Stimulated activated effector memory CD8-positive, alpha-beta T cell treated with anti-CD3 and anti-CD28 coated beads, Interleukin-12 subunit alpha, Interleukin-12 subunit beta, amount 100 ng/mL, for 72 hours (primary cell): ENCODE measurements at regions not wholly inside any gene's neighbourhood (a gene's known extent, or its start where the extent isn't known, plus 50 kb on each side); places are given as distances from the start of the nearest gene placed in this dataset.
"Not testable (repeated sequence)": the region's sequence is repeated elsewhere in the genome, so short reads cannot be mapped to it uniquely, and the experiment has no call there.

Experiments used
- ATAC-seq: fragments of 150-1000 bp; cut with Tn5 transposase; 2 replicates; pipeline ENCODE4 v1.10.0; 2021
- DNase-seq, 2 donors: peaks; one replicate each; pipeline ENCODE4 v3.0.0; 2021 to 2022; ENCODE audit warnings: low spot score in 2 of 2
- H3K27ac Mint-ChIP-seq: one replicate; pipeline ENCODE4 v1.8.0; 2022; ENCODE audit warnings: mild to moderate bottlenecking, mixed read lengths
- H3K36me3 Mint-ChIP-seq: one replicate; pipeline ENCODE4 v1.8.0; 2022; ENCODE audit warnings: mild to moderate bottlenecking, mixed read lengths
- H3K4me1 Mint-ChIP-seq: one replicate; pipeline ENCODE4 v1.8.0; 2022; ENCODE audit warnings: mixed read lengths
- H3K4me3 Mint-ChIP-seq: one replicate; pipeline ENCODE4 v1.8.0; 2022; ENCODE audit warnings: mild to moderate bottlenecking, mixed read lengths
- H3K9me3 Mint-ChIP-seq: one replicate; pipeline ENCODE4 v1.8.0; 2022; ENCODE audit warnings: mixed read lengths

- H3K9me3 Mint-ChIP-seq: no peaks in the 10 kb centered on the region
- ATAC-seq: no peak
Measured at GRCh38 chr13:27327633-27328032, 57.0 kb downstream of the RASL11A start.

DNA sequence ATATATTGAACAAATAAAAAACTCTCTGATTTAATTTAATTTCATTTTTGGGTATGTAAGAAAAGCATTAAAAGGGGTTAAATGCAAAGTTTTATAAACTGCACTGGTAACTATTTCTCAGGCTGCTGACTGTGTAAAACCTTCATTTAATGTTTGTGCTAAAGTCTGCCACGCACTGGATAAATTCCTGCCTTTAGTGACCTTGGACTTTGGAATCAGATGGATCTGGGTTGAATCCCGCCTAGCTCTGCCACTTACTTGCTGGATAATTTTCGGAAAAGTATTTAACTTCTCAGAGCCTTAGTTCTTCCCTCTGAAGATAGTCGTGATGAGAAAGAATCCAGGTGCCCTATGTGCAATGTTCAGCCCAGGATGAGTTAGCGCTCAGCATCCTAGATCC, 58.6 kb downstream of the RASL11A start:
- H3K36me3 Mint-ChIP-seq: no peaks in the 10 kb centered on the region
- peaks cover 5% of the 10 kb centered on the region for H3K4me1 Mint-ChIP-seq
- H3K9me3 Mint-ChIP-seq: no peaks in the 10 kb centered on the region
- H3K27ac Mint-ChIP-seq: no peak overlapping the region
- ATAC-seq: no peak
- H3K4me3 Mint-ChIP-seq: no peak overlapping the region
- DNase-seq: no peak

More at GRCh38 chr13:27327633-27328032, 57.0 kb downstream of the RASL11A start:
- Mint-ChIP-seq H3K4me3 (no peak overlapping the region), H3K27ac (no peak overlapping the region), H3K4me1 (peaks cover 5% of the 10 kb centered on the region), H3K36me3 (no peaks in the 10 kb centered on the region)
- DNase-seq: no peak

GRCh38 chr13:27334774-27335435, 64.3 kb downstream of the RASL11A start:
- peaks cover under 1% of the 10 kb centered on the region for H3K4me1 Mint-ChIP-seq

DNA sequence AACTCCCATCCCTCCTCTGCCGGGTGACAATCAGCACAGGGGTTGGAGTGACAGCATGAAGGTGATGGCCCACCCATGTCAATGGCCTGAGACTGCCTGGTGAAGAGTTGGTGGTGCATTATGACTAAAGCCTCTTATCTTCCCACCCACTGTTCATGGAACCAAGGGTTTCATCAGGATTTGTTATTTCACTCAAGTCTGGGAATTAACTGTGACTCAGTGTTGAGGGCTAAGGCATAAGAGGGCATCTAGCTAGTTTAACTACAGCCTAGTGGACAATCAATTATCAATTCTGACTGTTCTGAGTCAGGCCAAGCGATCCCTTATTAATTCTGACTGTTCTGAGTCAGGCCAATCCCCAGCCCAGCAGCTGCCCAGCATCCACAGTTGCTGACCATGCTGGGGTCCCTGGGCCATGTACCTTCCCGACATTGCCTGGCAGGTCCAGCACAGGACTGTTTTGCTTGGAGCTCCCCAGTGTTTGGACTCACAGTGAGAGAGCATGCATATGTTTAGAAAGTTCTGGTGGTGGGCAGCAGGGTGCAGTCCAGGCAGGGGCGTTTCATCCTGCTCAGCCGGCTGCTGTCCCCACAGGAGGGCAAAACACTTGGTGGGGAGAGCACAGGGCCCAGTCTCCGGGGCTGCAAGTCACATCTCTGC, 65.5 kb downstream of the RASL11A start:
- no peak for DNase-seq
- Mint-ChIP-seq H3K9me3 (no peaks in the 10 kb centered on the region), H3K4me3 (no peak overlapping the region), H3K4me1 (no peaks in the 10 kb centered on the region), H3K36me3 (no peaks in the 10 kb centered on the region), H3K27ac (no peak overlapping the region)
- ATAC-seq: no peak

More at GRCh38 chr13:27334774-27335435, 64.3 kb downstream of the RASL11A start:
- no peak for ATAC-seq
- DNase-seq: no peak
- no peaks in the 10 kb centered on the region for H3K9me3 Mint-ChIP-seq
- H3K36me3 Mint-ChIP-seq: no peaks in the 10 kb centered on the region
- H3K4me3 Mint-ChIP-seq: no peak overlapping the region
- H3K27ac Mint-ChIP-seq: no peak overlapping the region

- Mint-ChIP-seq H3K4me1 (no peaks in the 10 kb centered on the region), H3K27ac (no peak overlapping the region), H3K9me3 (no peaks in the 10 kb centered on the region), H3K36me3 (no peaks in the 10 kb centered on the region), H3K4me3 (no peak overlapping the region)
- no peak for ATAC-seq
- DNase-seq: no peak
Measured at GRCh38 chr13:27338207-27338606, 67.6 kb downstream of the RASL11A start.

DNA sequence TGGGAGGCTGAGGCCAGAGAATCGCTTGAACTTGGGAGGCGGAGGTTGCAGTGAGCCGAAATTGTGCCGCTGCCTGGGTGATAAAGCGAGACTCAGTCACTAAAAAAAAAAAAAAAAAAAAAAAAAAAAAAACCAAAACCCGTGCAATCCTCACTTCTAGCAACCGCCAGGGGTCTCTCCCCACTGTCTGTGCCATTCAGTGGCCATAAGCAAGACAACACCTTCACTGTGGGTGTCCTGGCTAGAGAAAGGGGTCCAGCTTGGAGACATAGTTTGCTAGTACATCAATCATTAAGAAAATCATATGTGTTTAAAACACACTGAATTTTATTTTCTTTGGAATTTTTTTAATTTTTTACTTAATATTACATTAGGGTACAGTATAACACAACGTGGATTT, 68.2 kb downstream of the RASL11A start:
- Mint-ChIP-seq H3K27ac (no peak overlapping the region), H3K36me3 (no peaks in the 10 kb centered on the region), H3K4me3 (no peak overlapping the region), H3K9me3 (no peaks in the 10 kb centered on the region), H3K4me1 (no peaks in the 10 kb centered on the region)
- ATAC-seq (no peak), DNase-seq (no peak)

DNA sequence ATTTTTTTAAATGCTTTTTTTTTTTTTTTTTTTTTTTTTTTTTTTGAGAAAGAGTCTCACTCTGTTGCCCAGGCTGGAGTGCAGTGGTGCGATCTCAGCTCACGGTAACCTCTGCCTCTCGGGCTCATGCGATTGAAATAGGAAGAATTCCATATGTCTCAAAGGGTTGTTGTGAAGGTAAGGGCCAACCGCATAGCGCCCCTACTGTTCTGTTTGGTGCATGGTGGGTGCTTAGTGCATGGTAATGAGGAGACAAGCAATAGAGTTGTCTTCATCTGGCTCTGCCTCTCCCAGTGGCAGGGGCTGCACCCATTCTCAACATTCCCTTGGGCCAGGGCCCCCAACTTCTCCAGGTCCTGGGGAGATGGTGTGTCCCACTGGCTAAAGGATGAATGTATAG, 68.7 kb downstream of the RASL11A start:
- DNase-seq (no peak), ATAC-seq (peak; percentile 72)
- H3K9me3 Mint-ChIP-seq: no peaks in the 10 kb centered on the region
- no peak overlapping the region for H3K27ac Mint-ChIP-seq
- no peaks in the 10 kb centered on the region for H3K4me1 Mint-ChIP-seq
- no peaks in the 10 kb centered on the region for H3K36me3 Mint-ChIP-seq
- H3K4me3 Mint-ChIP-seq: no peak overlapping the region

DNA sequence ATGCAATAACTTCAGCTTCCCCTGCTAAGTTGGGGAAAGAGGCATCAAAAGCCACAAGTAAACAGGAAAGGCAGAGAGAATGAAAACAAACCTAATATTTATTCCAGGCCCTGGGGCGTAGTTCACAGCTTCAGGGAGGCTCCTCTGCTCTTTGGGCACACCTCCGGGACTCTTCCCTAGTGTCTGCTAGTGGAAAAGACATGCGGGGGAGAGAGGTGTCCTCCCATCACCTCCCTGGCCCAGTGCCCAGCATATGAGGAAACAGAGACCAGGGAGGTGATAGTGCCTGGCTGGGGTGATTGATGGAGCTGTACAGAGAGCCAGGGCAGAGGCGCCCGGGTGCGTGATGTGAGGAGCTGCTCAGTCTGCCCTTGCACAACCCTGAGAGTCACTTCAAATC, 71.0 kb downstream of the RASL11A start:
- Mint-ChIP-seq H3K4me3 (no peak overlapping the region), H3K9me3 (no peaks in the 10 kb centered on the region), H3K4me1 (no peaks in the 10 kb centered on the region), H3K27ac (no peak overlapping the region), H3K36me3 (no peaks in the 10 kb centered on the region)
- ATAC-seq (peak; percentile 22), DNase-seq (no peak)

- Mint-ChIP-seq H3K4me3 (no peak overlapping the region), H3K27ac (no peak overlapping the region), H3K9me3 (peaks cover 4% of the 10 kb centered on the region), H3K36me3 (no peaks in the 10 kb centered on the region), H3K4me1 (peaks cover 8% of the 10 kb centered on the region)
- ATAC-seq (no peak), DNase-seq (no peak)
Measured at GRCh38 chr13:27347211-27347772, 76.7 kb downstream of the RASL11A start.

- DNase-seq (no peak), ATAC-seq (no peak)
- Mint-ChIP-seq H3K27ac (no peak overlapping the region), H3K4me1 (peaks cover 20% of the 10 kb centered on the region), H3K9me3 (peaks cover 4% of the 10 kb centered on the region), H3K36me3 (no peaks in the 10 kb centered on the region), H3K4me3 (no peak overlapping the region)
Measured at GRCh38 chr13:27348461-27348860, 76.0 kb upstream of the GTF3A start.

GRCh38 chr13:27349458-27349857, 75.0 kb upstream of the GTF3A start:
- H3K4me3 Mint-ChIP-seq: no peak overlapping the region
- peaks cover 28% of the 10 kb centered on the region for H3K4me1 Mint-ChIP-seq
- H3K27ac Mint-ChIP-seq: no peak overlapping the region
- ATAC-seq (no peak), DNase-seq (no peak)
- peaks cover 4% of the 10 kb centered on the region for H3K9me3 Mint-ChIP-seq
- H3K36me3 Mint-ChIP-seq: no peaks in the 10 kb centered on the region

DNA sequence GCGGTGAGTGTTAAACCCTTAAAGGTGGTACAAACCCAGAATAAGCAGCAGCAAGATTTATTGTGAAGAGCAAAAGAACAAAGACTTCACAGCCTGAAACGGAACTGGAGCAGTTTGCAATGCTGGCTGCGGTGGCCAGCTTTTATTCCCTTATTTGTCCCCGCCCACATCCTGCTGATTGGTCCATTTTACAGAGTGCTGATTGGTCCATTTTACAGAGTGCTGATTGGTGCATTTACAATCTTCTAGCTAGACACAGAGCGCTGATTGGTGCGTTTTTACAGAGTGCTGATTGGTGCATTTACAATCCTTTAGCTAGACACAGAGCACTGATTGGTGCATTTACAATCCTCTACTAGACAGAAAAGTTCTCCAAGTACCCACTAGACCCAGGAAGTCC, 73.6 kb upstream of the GTF3A start:
- not testable (repeated sequence) for ATAC-seq, H3K36me3 Mint-ChIP-seq, DNase-seq, H3K9me3 Mint-ChIP-seq, H3K27ac Mint-ChIP-seq, H3K4me3 Mint-ChIP-seq
- H3K4me1 Mint-ChIP-seq: peaks cover 28% of the 10 kb centered on the region

GRCh38 chr13:27352698-27353097, 71.7 kb upstream of the GTF3A start:
- Mint-ChIP-seq H3K27ac (peak overlapping the region; percentile 76), H3K9me3 (peaks cover 4% of the 10 kb centered on the region), H3K4me3 (peak overlapping the region; percentile 48), H3K36me3 (no peaks in the 10 kb centered on the region), H3K4me1 (peaks cover 22% of the 10 kb centered on the region)
- DNase-seq: no peak
- ATAC-seq: peak; percentile 4

DNA sequence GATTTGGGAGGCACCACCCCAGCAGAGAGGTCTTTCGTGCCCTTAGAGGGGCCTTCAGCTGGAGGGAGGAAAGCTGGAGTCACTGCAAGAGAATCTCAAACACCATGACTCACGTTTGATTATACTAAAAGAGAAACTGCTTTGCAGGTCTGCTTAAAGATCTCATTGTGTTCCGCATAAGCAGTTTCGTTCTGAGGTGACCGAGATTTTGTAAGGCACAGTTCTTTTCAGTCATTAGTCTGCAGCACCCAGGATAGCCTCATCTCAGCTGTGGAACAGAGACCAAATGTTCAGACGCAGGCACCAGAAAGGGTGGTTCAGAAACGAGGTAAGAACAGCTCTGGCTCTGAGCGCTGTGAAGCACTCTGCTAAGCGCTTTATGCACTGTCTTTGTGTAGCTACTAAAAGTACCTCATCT, 71.2 kb upstream of the GTF3A start:
- no peaks in the 10 kb centered on the region for H3K36me3 Mint-ChIP-seq
- peak overlapping the region; percentile 76 for H3K27ac Mint-ChIP-seq
- H3K4me3 Mint-ChIP-seq: peak overlapping the region; percentile 48
- H3K9me3 Mint-ChIP-seq: peaks cover 4% of the 10 kb centered on the region
- peak; percentile 99 for ATAC-seq
- DNase-seq: peak; percentile 20 to 74
- peaks cover 20% of the 10 kb centered on the region for H3K4me1 Mint-ChIP-seq

DNA sequence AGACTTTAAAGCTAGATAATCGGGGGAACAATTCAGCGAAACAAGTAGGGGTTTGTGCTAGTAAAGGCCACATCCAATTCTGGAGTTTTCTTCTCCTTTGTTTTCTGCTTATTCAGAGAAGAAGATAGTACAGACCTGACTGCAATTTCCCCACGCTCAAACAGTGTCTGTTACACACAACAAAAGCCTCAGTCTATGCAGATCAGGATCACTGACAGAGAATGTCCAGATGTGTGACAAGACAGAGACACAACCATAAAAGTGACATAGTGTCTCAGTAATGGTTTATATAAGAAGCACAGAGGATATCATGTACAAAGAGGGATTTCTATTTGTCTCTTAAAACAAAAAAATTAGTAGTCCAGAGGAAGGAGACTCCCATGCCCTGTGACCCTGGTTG, 70.7 kb upstream of the GTF3A start:
- peak; percentile 44 for ATAC-seq
- peak overlapping the region; percentile 76 for H3K27ac Mint-ChIP-seq
- H3K4me3 Mint-ChIP-seq: peak overlapping the region; percentile 48

DNA sequence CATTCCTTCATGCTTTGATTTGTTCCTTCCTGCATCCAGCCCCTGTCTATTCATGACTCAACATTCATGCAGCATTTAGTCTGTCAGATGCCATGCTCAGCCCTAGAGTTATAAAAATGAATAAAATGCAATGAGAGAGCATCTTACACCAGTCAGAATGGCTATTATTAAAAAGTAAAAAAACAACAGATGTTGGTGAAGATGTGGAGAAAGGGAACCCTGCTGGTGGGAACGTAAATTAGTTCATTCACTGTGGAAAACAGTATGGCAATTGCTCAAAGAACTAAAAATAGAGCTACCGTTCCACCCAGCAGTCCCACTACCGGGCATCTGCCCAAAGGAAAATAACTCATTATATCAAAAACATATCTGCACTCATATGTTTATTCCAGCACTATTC, 70.0 kb upstream of the GTF3A start:
- H3K9me3 Mint-ChIP-seq: peaks cover 4% of the 10 kb centered on the region
- no peak for ATAC-seq
- DNase-seq: no peak
- no peak overlapping the region for H3K27ac Mint-ChIP-seq
- H3K36me3 Mint-ChIP-seq: no peaks in the 10 kb centered on the region
- H3K4me3 Mint-ChIP-seq: no peak overlapping the region
- peaks cover 20% of the 10 kb centered on the region for H3K4me1 Mint-ChIP-seq

More for the DNA sequence above, 70.7 kb upstream of the GTF3A start:
- H3K4me1 Mint-ChIP-seq: peaks cover 20% of the 10 kb centered on the region
- DNase-seq: no peak
- no peaks in the 10 kb centered on the region for H3K36me3 Mint-ChIP-seq
- peaks cover 4% of the 10 kb centered on the region for H3K9me3 Mint-ChIP-seq
